Body of pancreas (tissue), 4 donors: ENCODE measurements at regions not wholly inside any gene's neighbourhood (a gene's known extent, or its start where the extent isn't known, plus 50 kb on each side); places are given as distances from the start of the nearest gene placed in this dataset.

ENCODE experiments used
- CTCF ChIP-seq, 7 experiments: fragments of 450-650 bp in 4 of 7; fragments of 200-600 bp in 3 of 7; sonication (generic) in 3 of 7; IDR thresholded peaks; one replicate each; pipeline ENCODE4 v1.5.1; 2016 to 2019; ENCODE audit warnings: antibody characterized with exemption in 7 of 7
- POLR2A ChIP-seq, 3 donors: fragments of 450-650 bp; IDR thresholded peaks; one replicate each; pipeline ENCODE4 v1.6.1; 2016; ENCODE audit warnings: antibody characterized with exemption in 3 of 3, mild to moderate bottlenecking in 2 of 3

GRCh38 chr5:73300337-73301207, 127.6 kb downstream of the TMEM174 start:
- TF ChIP-seq CTCF (IDR thresholded peaks at IDR 0.05) (no peak), POLR2A (IDR thresholded peaks at IDR 0.05) (no peak)
